IMR-90 (cell line): ENCODE measurements at regions not wholly inside any gene's neighbourhood (a gene's known extent, or its start where the extent isn't known, plus 50 kb on each side); places are given as distances from the start of the nearest gene placed in this dataset.

Experiments used
- ATAC-seq: fragments of 200-7000 bp; cut with Tn5 transposase; 2 replicates; pipeline ENCODE4 v1.9.1; 2020; ENCODE audit warnings: low read depth, mild to moderate bottlenecking, moderate library complexity
- BruUV-seq: library from RNA; stranded (reverse); fragments of 400-500 nt; replicated peaks from 2 replicates; lab custom pipeline; 2021; lab: Mats Ljungman, UMichigan
- CTCF ChIA-PET: fragments of 300-600 bp; formaldehyde crosslinking; extraction: SDS; loops from one replicate; lab custom pipeline; 2021; ENCODE audit warnings: antibody characterized with exemption; lab: Yijun Ruan, JAX
- POLR2A ChIA-PET: fragments of 300-600 bp; sonication (Branson Sonifier 250); formaldehyde crosslinking; loops from one replicate; lab custom pipeline; 2022; ENCODE audit warnings: antibody characterized with exemption; ENCODE audit not compliant: unreplicated experiment; lab: Charles Lee
- DNase-seq: peaks from one replicate; pipeline ENCODE4 v3.0.0; 2013
- H2AFZ ChIP-seq: replicated peaks from 2 replicates; pipeline ENCODE3; 2013; ENCODE audit warnings: low read length, mild to moderate bottlenecking; ENCODE audit not compliant: poor library complexity
- H2AK5ac ChIP-seq: 2 replicates; pipeline ENCODE4 v1.6.1; 2013; ENCODE audit warnings: low read depth, low read length, inconsistent platforms
- H2AK9ac ChIP-seq: replicated peaks from 2 replicates; pipeline ENCODE3; 2013; ENCODE audit warnings: mild to moderate bottlenecking, low read depth, low read length, moderate library complexity; ENCODE audit not compliant: poor library complexity
- H2BK120ac ChIP-seq: 2 replicates; pipeline ENCODE4 v1.6.1; 2013; ENCODE audit warnings: low read depth, low read length, inconsistent platforms
- H2BK15ac ChIP-seq: 3 replicates; pipeline ENCODE4 v1.6.1; 2013; ENCODE audit warnings: low read depth, low read length, inconsistent platforms
- H2BK20ac ChIP-seq: 2 replicates; pipeline ENCODE4 v1.6.1; 2013; ENCODE audit warnings: low read depth, mild to moderate bottlenecking, inconsistent platforms, low read length, moderate library complexity
- H2BK5ac ChIP-seq: 2 replicates; pipeline ENCODE4 v1.6.1; 2013; ENCODE audit warnings: mild to moderate bottlenecking, low read depth, low read length, inconsistent platforms; ENCODE audit not compliant: poor library complexity, severe bottlenecking
- H3K14ac ChIP-seq: replicated peaks from 2 replicates; pipeline ENCODE4 v1.6.1; 2013; ENCODE audit warnings: low read depth, low read length, inconsistent platforms
- H3K18ac ChIP-seq: 2 replicates; pipeline ENCODE4 v1.6.1; 2013; ENCODE audit warnings: low read depth, low read length, control low read depth
- H3K23ac ChIP-seq: 2 replicates; pipeline ENCODE4 v1.6.1; 2013; ENCODE audit warnings: low read depth, low read length, inconsistent platforms
- H3K27ac ChIP-seq: 2 replicates; pipeline ENCODE4 v1.5.1; 2013; ENCODE audit warnings: mild to moderate bottlenecking, control low read depth, low read length; ENCODE audit not compliant: insufficient read depth
- H3K27me3 ChIP-seq: 2 replicates; pipeline ENCODE4 v1.6.1; 2013; ENCODE audit warnings: low read length; ENCODE audit not compliant: control insufficient read depth, insufficient read depth
- H3K36me3 ChIP-seq: 2 replicates; pipeline ENCODE4 v1.6.1; 2013; ENCODE audit warnings: low read length, mixed read lengths; ENCODE audit not compliant: control insufficient read depth, insufficient read depth
- H3K4ac ChIP-seq: 2 replicates; pipeline ENCODE4 v1.6.1; 2013; ENCODE audit warnings: low read depth, low read length, inconsistent platforms
- H3K4me1 ChIP-seq: 2 replicates; pipeline ENCODE4 v1.6.1; 2013; ENCODE audit warnings: low read length, mixed read lengths; ENCODE audit not compliant: control insufficient read depth, insufficient read depth
- H3K4me2 ChIP-seq: 2 replicates; pipeline ENCODE4 v1.6.1; 2013; ENCODE audit warnings: low read depth, mild to moderate bottlenecking, control low read depth, low read length, moderate library complexity
- H3K4me3 ChIP-seq: 2 replicates; pipeline ENCODE4 v1.5.1; 2013; ENCODE audit warnings: low read depth, mild to moderate bottlenecking, control low read depth, low read length, moderate library complexity; ENCODE audit not compliant: insufficient read depth
- H3K56ac ChIP-seq: 2 replicates; pipeline ENCODE4 v1.6.1; 2013; ENCODE audit warnings: low read length, inconsistent platforms; ENCODE audit not compliant: insufficient read depth; ENCODE audit errors: extremely low read depth
- H3K79me1 ChIP-seq, 2 experiments: 2 replicates each; pipeline ENCODE4 v1.6.1; 2013; ENCODE audit warnings: low read length in 2 of 2, inconsistent platforms in 1 of 2, low read depth in 1 of 2
- H3K9ac ChIP-seq: 2 replicates; pipeline ENCODE4 v1.6.1; 2013; ENCODE audit warnings: low read depth, low read length, control low read depth
- H3K9me1 ChIP-seq: 2 replicates; pipeline ENCODE4 v1.6.1; 2013; ENCODE audit warnings: low read length, inconsistent platforms; ENCODE audit not compliant: insufficient read depth
- H3K9me3 ChIP-seq: 2 replicates; pipeline ENCODE4 v1.6.1; 2013; ENCODE audit warnings: low read length; ENCODE audit not compliant: control insufficient read depth, insufficient read depth
- H4K20me1 ChIP-seq: 2 replicates; pipeline ENCODE4 v1.6.1; 2013; ENCODE audit warnings: low read length, inconsistent platforms; ENCODE audit not compliant: insufficient read depth
- H4K5ac ChIP-seq: 2 replicates; pipeline ENCODE4 v1.6.1; 2013; ENCODE audit warnings: mild to moderate bottlenecking, low read depth, low read length, control low read depth
- H4K8ac ChIP-seq, 2 experiments: 2 replicates each; pipeline ENCODE4 v1.6.1; 2013; ENCODE audit warnings: low read depth in 2 of 2, low read length in 2 of 2, control low read depth in 1 of 2, inconsistent platforms in 1 of 2
- H4K91ac ChIP-seq: 2 replicates; pipeline ENCODE4 v1.6.1; 2013; ENCODE audit warnings: low read depth, low read length, inconsistent platforms; ENCODE audit not compliant: insufficient read depth
- BHLHE40 ChIP-seq: fragments of 150-350 bp; IDR thresholded peaks from 2 replicates; pipeline ENCODE4 v1.6.1; 2016; ENCODE audit warnings: mild to moderate bottlenecking, low read depth, low read length
- FOS ChIP-seq: fragments of 150-350 bp; IDR thresholded peaks from 2 replicates; pipeline ENCODE4 v1.6.1; 2016; ENCODE audit warnings: low read depth, low read length
- MAFK ChIP-seq: IDR thresholded peaks from 2 replicates; pipeline ENCODE4 v1.6.1; 2012; ENCODE audit warnings: low read depth, low read length, improper control_type of control experiment
- MXI1 ChIP-seq: IDR thresholded peaks from 2 replicates; pipeline ENCODE4 v1.6.1; 2012; ENCODE audit warnings: low read depth, mild to moderate bottlenecking, low read length, moderate library complexity, borderline replicate concordance
- POLR2A ChIP-seq: IDR thresholded peaks from 2 replicates; pipeline ENCODE4 v1.6.1; 2012; ENCODE audit warnings: mild to moderate bottlenecking, low read depth, low read length
- USF2 ChIP-seq: fragments of 150-350 bp; IDR thresholded peaks from 2 replicates; pipeline ENCODE4 v1.6.1; 2017; ENCODE audit warnings: mild to moderate bottlenecking, antibody characterized with exemption, low read length, low read depth
- dilution Hi-C: fragments of 300-500 bp; cut with HindIII; formaldehyde crosslinking; loops from one replicate; pipeline ENCODE4 v1.14.3; 2018; ENCODE audit warnings: low sequenced_read_pairs; ENCODE audit not compliant: unreplicated experiment
- in situ Hi-C: fragments of 300-500 bp; cut with MboI; formaldehyde crosslinking; loops from 3 replicates; pipeline ENCODE4 v1.14.3; 2019; ENCODE audit warnings: low sequenced_read_pairs, inconsistent platforms, mixed read lengths
- intact Hi-C: fragments of 100-400 bp; cut with micrococcal nuclease; formaldehyde crosslinking; loops from 2 replicates; pipeline ENCODE4 v1.10.0; 2022

- Histone ChIP-seq H3K27ac (no peak overlapping the region), H3K4me3 (no peak overlapping the region), H3K9me3 (no peaks in the 10 kb centered on the region), H3K79me1 (no peaks in the 10 kb centered on the region), H4K20me1 (no peaks in the 10 kb centered on the region), H3K56ac (no peak overlapping the region), H3K27me3 (peaks cover 7% of the 10 kb centered on the region), H3K9me1 (no peaks in the 10 kb centered on the region), H3K4ac (no peak overlapping the region), H3K4me1 (no peaks in the 10 kb centered on the region), H2AFZ (no peak overlapping the region), H2BK20ac (no peak overlapping the region), H4K8ac (no peak overlapping the region), H3K14ac (no peak overlapping the region), H3K4me2 (no peak overlapping the region), H3K18ac (no peak overlapping the region), H2AK5ac (no peak overlapping the region), H3K9ac (no peak overlapping the region), H2BK15ac (no peak overlapping the region), H2BK5ac (no peak overlapping the region), H2BK120ac (no peak overlapping the region), H3K23ac (no peak overlapping the region), H3K36me3 (no peaks in the 10 kb centered on the region), H2AK9ac (no peak overlapping the region), H4K5ac (no peak overlapping the region), H4K91ac (no peak overlapping the region)
- intact Hi-C loops, result no loop called here
- dilution Hi-C loops, result no loop called here
- BruUV-seq, result no TSS peak
- no peak for ATAC-seq
- no peak for TF ChIP-seq FOS
- TF ChIP-seq BHLHE40, result no peak
- no peak for TF ChIP-seq POLR2A
- TF ChIP-seq MXI1, result no peak
- TF ChIP-seq MAFK, result no peak
- no peak for TF ChIP-seq USF2
- ChIA-PET CTCF (no interaction called here), POLR2A (no interaction called here)
- no peak for DNase-seq
- in situ Hi-C loops, result no loop called here
These were observed 90.0 kb upstream of the NYAP2 start for GRCh38 chr2:225309516-225309915.
